ENCODE measurements at regions not wholly inside any gene's neighbourhood (a gene's known extent, or its start where the extent isn't known, plus 50 kb on each side); places are given as distances from the start of the nearest gene placed in this dataset.

DNA sequence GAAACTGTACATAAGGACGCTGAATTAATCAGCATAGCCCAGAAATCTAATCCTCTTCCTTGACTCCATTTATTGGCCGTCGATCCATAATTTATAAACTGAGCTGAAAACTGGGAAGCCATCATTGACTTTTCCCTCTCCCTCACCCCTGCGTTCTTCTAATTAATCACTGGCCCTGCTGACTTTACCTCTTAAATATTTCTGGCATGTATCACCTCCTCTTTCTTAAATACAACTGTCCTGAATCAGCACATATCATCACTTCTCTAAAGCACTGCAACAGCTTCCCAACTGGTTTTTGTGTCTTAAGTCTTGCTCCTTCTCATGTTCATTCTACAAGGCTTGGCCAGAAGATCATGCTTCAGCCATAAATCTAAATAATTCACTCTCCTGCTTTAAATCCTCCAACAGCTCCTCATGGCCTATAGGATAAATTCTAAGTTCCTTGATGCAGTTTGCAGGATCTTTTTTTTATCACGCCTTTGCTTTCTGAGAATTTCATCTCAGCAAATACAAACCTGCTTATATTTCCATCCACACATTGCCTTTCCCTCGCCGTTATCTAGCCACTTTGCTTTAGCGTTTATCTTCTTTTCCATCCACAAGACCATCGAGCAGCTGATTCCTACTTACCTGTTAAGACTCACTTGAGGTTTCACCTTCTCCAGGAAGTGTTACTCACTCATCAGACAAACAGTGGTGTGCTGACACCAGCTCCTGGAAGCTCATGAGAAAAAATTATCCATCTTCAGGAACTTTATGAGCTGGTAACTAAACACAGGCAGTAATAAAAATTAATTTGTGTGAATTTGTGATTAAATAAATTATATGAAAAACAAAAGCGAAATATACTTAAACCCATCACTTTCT, 295.6 kb upstream of the FLRT2 start:
- no peak for FAIRE-seq

DNA sequence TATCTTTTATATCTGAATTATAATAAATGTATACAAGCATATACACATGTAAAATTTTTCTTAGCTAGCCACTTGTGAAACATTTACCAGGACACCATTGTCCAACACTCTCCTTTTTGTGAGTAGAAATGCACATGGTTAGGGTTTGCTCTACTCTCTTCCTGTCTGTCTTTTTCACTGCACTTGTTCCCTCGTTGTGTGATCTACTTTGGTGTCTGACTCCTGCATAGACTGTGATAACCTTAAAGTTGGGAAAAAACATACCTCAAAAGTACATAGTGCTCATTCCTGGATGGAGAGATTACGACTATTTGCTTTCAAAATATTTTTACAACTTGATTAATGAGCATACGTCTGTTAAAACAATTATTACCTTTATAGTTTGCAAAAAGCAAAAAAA, 294.1 kb upstream of the FLRT2 start:
- no peak for FAIRE-seq

DNA sequence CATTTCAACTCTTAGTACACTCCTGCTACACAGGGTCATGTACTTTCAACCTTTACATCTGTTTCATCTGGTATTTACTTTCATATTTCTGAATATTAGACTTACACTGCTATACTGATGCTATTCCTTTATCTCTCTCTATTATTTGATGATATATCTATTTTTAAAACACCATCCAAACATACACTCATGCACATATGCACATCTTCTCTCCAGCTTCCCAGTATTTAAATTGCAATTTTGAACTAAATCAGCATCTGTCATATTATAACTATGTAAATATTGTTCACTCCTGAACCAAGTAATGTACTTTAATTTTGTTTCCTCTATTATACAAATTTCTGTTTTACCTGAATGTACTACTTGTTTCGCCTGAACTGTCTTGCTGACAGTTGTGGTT, 293.6 kb upstream of the FLRT2 start:
- no peak for FAIRE-seq

DNA sequence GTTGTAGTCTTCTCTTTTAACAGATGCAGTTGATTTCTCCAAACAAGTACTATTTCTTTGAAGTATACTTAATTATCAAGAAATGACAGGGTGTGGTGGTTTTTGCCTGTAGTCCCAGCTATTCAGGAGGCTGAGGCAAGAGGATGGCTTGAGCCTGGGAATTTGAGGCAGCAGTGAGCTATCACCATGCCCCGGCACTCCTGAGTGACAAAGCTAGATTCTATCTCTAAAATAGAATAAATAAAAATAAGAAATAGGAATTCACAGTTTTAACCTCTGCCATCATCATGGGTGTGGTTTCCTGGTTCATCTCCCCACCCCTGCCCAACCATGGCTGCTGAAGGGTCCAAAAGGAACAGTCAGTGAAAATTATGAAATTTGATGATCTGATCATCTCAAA, 290.2 kb upstream of the FLRT2 start:
- FAIRE-seq = no peak

DNA sequence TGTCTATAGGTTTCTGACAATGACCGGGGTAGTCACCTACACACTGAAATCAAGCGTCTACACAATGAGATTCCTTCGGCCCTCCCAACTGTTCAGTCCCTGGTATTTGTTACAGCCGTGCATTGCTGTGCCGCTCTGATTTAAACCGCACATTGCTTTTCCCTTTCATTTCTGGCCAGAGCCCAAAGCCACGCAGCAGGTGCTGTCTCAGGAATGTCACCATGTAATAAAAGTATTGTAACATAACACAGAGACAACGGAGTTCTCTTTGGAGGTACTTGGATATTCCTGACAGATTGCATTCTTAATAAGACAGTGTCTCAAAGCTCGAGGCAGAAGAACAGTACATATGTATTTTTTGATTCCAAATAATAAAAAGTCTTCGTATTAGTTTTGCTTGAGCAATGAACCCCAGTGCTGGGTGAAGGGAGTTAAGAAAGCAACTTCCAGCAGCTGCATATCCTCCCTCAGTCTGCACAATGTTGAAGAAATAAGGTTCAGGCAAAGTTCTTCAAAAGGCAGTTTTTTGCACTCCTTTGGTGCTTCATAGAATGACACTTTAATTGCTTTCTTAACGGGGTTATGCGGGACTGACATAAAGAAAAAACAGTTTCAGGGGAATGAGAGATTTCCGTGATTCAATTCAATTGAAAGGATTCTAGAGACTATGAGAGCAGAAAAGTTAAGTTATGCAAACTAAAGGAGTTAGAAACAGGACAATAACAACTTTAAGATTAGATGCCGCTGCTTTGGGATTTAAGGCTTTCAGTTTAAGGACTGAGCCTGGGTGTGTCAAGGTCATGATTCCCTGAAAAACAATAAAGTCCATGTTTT, 288.7 kb upstream of the FLRT2 start:
- FAIRE-seq = no peak

DNA sequence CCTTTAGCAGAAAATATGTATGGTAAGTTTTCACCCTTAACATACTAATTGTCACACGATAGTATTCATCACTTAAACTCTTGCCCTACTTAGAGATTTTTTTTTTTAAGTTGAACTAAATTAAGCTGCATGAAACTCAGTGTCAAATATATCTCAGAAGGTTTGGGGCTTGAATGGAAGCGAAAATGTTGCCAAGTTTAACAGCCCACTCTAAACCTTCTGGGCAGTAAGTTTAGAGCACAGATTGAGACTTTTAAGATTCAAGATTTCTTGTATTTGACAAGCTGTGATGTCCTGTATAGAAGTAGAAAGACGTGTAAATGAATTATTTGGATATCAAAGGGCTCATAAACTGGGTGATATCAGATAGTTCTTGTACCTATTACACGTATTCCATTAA, 287.3 kb upstream of the FLRT2 start:
- no peak for FAIRE-seq

DNA sequence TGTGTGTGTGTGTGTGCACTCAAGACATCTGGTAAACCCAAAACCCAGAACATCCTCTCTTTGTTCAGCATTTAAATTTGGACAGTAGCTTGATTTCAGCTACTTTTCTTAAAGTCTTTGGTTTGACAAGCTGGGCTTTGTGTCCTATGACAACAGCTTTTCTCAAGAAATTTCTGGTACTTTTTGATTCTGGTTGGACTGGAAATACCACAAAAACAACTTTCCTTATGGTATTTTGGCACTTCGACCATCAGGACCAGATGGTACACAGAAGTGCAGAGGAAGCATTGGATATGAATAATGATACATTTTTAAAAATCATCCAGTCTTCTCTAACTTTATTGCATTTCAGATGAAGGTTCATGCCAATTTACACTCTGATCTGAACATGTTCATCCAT, 286.6 kb upstream of the FLRT2 start:
- FAIRE-seq = no peak

DNA sequence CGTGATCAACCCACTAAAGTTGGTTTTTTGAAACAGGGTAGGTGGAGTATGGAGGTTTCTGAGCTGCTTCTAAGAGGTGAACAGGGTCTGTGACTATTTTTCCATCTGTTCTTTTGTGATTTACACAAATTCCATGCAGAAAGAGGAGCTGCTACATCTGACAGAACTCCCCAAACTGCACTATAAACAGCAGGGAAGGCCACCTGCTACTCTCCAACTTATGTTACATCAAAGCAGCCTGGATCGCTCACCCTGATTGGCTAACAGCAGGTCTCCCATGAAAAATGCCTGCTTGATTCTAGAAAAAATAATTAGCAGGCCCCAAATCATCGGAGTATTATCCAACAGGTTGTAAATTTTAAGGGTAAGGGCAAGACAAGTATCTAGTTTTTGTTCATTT, 282.9 kb upstream of the FLRT2 start:
- no peak for FAIRE-seq

DNA sequence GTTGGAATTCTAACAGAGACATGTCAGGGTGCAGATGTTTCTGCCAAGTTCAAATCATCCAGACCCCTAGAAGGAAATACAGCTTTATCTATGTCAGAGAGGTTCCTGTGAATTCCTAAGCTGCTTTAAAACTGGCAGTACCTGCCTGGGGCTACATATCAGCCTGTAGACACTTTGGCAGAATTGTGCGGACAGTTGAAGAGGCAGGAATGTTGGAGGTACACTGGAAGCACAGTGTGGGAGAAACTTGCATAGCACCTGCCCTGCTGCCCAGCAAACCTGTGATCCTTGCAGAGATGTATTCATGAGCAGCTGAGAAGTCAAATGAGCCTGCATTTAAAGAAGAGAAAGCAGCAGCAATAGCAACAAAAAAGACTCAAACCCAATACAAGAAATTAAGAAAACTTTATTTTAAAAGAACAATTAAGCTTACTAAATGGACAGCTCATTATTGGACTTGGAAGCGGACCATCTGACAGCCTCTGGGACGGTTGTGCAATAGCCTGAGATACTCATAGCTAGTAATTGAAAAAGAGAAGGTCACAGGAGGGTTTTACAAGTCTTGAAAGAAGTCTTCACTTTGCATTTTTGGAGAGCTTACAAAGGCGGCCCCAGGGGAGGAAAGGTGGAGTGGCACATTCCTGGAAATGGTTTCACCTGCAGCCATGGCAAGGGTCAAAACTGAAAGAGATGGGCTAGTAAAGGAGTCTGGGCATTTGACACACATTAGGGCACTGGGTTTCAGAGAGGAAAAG, 280.9 kb upstream of the FLRT2 start:
- no peak for FAIRE-seq

DNA sequence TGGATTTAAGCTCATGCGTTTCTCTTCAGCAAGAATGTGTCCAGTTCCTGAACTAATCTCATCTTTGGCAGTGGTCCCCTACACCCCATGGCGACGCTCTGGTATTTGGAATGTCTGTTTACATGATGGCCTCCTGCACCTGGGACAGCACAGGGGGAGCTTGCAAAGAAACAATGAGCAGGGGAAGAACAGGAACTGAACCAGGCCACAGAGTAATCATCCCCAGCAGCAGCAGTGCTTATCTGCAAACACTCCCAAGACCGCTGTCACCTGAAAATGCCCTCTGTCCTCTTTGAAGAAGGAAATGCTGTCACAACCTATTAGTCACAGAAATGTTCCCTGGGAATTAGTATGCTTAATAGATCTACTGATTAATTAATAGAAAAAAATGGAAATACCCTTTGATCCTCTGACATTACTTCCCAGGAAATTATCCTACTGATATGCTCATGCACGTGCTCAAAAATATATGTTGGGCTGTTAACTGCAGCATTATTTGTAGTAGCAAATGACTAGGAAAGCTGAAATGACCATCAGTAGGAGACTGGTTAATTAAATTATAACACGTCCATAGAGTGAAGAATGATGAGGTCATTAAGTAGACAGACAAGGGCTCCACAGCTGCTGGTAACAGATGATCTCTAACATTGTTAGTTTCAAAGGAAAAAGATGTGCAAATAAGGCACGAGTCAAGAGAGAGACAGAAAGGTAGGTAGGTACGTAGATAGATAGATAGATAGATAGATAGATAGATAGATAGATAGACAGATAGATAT, 279.3 kb upstream of the FLRT2 start:
- FAIRE-seq = no peak

DNA sequence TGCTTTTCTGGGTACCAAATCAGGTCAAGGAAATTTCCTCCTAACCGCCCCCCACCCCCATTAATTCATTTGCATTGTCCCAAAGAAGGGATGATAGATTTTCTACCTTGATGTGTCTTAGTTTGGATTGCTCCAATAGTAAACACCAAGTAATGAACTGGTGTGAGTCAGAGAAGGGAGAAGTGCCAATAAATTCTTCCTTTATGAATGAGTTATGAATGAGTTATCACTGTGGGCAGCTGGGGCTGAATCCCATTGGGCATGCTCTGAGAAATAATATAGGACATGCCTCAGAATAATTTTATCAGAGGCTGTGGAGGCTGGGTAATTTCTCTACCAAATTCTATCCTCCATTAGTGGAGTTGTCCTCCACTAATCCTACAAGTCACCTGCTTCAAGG, 277.9 kb upstream of the FLRT2 start:
- no peak for FAIRE-seq

DNA sequence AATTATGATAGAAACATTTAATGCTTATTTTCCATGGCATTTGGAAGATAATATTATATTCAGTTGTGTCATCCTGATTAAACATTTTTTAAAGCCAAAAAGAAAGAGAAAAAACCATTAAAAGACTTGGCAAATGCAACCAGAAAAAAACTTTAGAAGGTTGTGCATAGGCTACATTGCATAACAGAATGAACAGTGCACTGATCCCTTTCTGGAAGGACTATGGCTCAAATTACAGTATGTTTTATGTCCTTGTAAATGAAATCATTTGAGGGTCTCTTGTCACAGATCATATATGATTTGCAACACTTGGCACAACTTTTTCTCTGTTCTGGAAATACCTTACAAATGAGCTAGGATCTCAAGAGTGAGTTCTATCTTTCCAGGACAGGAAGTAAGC, 275.2 kb upstream of the FLRT2 start:
- no peak for FAIRE-seq

DNA sequence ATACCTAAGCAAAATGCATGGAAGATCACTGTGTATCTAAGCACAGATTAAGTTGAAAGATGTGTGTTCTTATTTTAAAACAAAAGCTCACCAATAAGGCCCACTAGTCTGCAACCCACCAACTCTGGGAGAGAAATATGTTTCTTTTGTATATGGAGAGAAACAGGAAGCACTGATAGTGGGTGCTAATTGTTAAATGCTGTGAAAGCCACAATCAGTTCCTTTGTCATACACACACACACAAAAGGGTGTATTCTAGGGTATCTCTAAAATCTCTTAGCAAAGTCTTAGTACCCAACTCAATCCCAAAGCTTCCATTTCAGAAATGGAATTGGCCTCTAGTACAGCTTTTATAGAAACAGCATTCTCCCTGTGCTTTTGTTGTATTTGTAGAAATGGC, 272.7 kb upstream of the FLRT2 start:
- no peak for FAIRE-seq

DNA sequence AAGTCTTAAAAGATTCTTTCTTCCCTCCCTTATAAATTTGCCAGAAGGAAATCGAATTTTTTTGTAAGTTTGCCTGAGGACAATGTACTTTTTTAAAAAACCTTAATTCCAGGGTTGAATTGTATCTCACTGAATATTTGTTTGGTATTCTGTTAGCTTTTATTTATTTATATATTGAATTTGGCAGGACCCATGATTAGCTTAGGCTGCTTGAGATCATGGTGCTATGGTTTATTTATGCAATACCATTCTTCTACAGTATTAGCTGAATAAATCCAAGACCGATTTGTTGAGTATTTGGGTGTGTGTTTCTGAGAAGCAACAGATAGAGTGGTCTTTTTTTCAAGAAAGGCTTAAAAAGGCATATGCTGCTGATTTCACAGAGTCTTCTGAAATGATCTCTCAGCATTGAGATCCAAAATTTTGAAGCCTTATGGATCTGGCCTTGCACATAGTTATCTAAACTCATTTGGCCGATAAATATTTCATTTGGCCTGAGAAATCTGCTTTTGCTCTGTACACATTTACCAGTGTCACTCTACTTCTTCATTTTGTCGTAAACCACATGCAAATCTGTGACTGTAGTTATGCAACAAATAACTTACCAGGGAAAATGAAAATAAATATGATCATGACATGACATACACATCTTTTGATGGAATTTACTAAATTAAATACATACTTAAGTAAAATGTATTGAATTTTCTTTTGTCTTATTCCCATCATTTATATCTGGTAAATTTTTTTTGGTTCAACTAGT, 265.8 kb upstream of the FLRT2 start:
- FAIRE-seq = peak; percentile 61

DNA sequence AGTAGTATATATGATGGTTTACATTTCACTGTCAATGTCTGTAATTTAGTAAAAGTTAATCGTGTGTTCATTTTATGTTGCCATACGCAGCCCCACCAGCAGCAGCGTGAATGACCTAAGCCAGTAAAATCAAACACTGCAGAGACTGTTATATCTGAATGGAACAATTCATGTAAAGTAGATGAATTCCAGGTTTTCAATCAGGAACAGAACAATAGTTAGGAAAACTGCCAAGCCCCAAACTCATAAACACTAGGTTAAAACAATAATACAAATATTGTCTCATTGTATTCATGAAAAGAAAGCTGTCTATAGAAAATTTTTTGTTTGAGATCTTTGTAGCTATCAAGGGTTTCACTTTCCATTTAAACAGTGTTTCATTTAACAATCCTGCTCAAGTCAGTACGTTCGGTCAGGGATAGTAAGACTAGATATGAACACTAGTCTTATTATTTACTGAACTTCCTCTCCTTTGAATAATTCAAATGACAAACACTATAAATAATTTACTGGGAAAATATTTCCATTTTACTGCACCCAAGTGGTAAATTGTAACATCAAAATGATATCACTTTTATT, 256.8 kb upstream of the FLRT2 start:
- no peak for FAIRE-seq

DNA sequence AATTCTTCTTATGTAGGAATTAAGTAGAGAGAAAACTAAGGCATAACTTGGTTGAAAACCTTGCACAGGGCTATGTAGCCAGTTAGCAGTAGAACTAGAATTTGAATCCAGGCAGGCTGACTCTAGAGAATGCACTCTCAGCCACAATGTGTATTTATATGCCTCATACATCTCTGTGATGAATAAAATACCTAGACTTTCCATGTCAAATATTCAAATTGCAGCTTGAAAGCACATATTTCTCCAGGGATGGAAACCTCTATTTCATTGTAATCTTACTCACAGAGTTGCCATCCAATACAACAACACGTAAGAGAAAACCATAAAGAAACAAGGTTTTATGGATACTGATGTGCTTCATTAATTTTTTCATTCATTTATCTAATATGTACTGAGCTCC, 256.0 kb upstream of the FLRT2 start:
- no peak for FAIRE-seq

DNA sequence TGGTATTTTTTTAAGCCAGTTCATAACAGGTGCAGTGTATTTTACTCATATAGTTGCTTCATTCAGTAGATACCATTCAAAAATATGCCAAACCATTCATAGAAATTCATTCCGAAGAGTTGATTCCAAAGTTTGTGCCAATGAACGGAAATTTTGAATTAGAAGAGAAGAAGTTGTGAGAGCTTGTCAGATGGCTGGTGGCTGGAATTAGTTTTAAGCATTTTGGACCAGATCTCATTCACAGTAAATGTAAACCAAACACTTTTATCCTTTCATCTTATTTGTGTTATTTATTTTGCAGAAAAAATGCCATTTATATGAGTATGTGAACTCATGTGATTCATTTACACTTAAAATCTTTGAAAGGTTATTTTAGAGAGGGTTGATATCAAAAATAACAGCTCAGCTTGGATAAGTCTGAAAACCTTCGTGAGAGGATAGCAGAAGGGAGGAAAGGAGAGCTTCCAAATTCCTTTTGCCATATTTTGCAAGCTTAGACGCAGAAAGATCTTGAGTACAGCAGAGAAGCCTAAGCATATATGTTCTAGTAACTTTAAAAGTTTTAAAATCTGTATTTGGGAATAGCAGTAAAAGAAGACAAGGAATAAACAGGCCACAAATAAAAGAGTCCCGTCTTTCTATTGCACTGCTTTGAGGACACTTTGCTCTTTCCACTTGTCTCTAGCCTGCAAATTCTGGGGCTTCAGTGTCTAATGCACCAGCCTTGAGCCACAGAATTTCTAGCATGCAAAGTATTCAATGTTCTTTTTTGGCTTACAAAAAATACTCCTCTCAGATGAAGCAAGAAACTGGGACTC, 253.6 kb upstream of the FLRT2 start:
- FAIRE-seq = no peak

DNA sequence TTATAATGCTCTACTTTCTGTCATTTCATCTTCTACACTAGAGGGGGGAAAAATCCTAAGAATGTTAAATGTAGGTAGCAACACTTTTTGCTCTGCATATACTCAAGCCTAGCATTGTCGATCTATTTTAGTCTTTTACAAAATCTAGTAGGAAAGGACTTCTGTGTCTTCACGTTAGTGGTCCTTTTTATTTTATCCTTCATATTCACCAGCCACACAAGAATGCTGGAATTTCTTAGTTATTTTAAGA, 253.0 kb upstream of the FLRT2 start:
- FAIRE-seq = no peak

DNA sequence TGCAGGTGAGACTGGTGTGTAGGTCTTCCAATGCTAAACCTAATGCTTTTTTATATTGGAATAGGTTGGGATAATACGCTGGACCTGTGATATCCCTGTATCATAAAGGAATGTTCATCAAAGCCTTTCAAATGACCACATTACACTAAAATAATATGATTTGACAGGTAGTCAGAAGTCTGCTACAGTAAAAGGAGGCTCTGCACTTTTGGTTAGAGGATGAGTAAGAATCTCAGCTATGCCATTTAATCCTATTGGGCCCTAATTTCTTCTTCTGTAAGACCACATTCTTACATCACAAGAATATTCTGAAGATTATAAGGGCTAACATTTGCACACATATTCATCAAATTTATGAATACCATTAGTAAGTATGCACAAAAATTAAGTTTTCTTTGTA, 250.5 kb upstream of the FLRT2 start:
- FAIRE-seq = no peak

DNA sequence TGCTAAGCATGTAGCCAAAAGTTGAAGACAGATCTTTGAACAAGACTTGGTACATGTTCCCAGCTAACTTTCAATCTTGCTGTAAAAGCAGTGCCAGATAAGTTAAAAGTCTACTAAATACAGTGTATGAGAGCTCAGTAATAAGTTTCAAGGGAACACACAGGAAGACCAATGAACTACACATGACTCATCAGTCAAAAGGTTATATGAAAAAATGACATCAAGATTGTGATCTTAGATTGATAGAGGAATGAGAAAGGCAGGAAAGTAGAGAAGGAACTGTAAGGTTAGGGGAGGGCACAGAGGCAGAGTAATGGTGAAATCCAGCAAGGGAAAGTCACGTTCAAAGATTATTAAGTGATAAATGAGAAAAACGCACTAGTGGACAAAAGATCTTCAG, 249.9 kb upstream of the FLRT2 start:
- no peak for FAIRE-seq

DNA sequence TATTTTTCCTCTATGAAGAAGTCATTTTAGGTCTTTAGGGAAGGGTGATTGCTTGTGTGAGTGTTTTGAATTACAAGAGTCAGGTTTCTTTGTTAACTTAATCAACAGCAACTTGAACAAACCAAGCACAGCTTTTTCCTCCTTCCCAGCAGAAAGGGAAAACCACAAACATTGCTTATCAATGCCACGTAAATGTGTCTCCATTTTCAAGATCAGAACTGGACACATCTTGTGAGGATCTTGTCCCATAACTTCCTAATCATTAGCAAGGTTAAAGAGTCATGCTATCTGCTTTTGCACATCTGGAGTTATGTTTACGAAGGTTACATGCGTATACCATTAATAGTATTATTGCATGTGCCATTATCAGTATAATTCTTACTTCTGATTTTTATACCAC, 248.0 kb upstream of the FLRT2 start:
- no peak for FAIRE-seq
